Stimulated activated CD8-positive, alpha-beta memory T cell treated with anti-CD3 and anti-CD28 coated beads, Interleukin-15, amount 100 ng/mL, for 48 hours (primary cell): ENCODE measurements at regions not wholly inside any gene's neighbourhood (a gene's known extent, or its start where the extent isn't known, plus 50 kb on each side); places are given as distances from the start of the nearest gene placed in this dataset.
"Not testable (repeated sequence)": the region's sequence is repeated elsewhere in the genome, so short reads cannot be mapped to it uniquely, and the experiment has no call there.

ENCODE experiments used
- DNase-seq, 2 donors: peaks; one replicate each; pipeline ENCODE4 v3.0.0-alpha.2; 2020; ENCODE audit warnings: low read depth in 2 of 2

DNA sequence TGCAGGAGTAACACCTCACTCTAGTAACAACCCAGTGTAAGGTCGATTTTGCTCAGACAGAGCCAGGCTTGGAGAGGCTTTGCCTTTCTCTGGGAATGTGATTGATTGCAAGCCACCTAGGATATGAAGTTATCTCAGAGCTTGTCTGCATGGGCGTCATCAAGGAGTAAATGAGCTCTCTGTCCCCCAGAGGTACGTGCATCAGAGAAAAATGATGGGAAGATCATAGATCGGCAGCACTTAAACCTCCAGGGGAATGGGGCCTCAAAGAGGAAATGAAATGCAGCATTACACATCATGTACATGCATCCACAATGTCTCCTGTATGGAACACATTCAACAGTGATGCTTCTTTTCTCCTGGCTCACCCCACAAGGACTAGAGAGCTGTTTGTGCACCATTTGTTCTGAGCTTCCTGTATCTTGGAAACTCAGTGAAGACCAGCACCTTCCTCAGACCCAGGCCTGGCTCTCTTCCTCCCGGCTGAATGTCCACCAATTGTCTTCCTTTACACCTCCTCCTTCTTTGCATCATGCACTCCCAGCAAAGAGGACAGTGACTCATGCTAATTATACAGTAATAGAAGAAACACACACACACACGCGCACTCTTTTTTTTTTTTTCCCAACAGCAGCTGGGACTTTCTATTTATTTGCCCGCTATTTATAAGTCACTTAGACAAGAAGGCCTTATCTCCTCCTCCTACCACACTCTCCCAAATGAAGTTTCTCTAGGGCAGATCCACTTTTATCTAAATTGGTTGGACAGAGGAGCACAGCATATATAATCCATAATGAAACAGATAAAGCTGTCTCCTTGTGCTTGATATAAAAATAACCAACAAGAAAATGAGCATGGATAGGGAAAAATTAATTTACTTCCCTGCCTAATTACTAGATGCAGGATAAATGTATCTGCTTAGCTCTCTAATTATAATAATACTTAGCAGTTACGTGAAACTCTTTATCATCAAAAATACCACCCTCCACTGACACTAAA lies 990.7 kb downstream of the CCSER2 start:
- no peak for DNase-seq

DNA sequence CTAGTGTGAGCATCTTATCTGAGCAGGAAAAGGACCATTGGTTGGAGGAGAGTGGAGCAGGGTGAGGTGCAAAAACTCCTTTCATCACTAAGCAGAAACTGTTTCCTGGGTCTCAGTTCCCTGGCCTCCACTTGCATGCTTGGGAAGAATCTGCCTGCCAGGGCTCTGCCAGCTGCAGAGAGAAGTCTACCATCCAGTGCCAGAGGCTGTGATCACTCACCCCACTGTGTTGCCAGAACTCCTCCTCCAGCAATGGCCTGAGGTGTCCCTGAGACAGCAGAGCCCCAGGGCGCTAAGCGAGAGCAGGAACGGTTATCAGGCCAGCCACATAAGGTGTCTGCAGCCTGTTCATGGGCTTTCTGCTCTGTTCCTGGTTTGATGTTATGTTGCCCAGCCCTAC lies 991.4 kb downstream of the CCSER2 start:
- no peak for DNase-seq

DNA sequence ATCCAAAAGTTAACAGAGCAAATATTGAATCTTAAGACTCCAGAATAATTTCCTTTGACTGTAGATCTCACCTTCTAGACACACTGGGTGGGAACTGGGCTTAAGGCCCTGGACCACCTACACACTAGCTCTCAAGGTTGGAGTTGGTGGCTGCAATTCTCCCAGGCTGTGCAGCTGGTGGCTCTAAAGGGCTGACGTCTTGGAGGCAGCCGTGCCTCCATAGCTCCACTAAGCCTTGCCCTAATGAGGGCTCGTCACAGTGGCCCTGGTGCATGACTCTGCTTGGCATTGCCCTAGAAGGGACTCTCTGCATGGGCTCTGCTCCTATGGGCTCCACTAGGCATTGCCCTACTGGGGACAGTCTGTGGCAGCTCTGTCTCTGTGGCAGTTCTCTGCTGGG lies 1005.2 kb downstream of the CCSER2 start:
- no peak for DNase-seq

DNA sequence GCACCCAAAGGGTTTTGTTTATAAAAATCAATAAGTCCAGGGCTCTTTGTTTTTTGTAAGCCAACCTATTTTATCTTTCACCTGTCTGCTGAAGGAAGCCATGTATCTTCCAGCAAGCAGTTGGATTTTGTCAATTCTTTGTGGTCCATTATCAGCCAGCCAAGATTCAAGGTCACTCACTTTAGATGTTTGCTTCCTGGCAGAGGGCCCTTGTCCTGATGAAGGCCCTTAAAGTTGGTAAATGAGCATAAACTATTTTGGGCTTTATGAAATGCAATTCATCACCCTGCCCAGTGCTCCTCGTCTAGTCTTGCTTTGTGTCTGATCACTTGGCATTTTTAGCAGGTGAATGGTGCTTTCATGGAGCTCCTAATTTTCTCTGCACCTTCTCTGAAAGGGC lies 1004.2 kb downstream of the GRID1 start:
- DNase-seq, result no peak

DNA sequence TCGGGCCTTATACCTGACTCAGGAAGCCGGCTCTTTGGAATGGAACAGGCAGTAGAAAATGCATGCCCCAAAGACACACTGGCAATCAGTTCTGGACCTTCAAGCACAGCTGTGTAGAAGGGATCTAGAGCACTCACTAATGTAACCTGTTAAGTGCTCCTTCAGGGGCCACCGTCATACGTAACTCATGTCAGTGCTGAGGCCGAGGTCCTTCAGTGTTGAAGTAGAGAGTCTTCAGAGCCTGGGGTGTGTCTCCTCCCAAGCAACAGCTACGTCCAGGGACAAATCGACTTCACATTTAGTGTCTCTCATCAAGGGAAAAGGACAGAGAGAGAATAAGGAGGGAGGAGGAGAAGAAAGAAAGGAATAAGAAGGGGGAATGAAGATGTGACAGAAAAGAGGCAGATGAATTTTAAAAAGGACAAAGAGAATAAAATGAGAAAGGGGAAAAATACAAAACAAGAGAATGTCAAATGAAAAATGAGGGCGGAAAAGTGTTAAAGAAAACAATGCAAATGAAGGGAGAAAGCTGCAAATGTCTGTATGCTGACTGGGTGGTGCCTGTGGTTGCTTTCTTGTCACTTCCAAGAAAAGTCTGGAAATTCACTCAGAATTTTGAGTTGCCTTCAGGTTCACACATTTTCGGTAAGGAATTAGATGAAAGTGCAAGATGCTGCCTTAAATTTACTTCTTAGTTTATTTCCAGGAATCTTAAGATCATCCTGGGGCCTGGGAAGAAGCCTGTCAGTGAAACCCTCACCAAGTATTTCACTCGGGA lies 989.4 kb downstream of the GRID1 start:
- no peak for DNase-seq

DNA sequence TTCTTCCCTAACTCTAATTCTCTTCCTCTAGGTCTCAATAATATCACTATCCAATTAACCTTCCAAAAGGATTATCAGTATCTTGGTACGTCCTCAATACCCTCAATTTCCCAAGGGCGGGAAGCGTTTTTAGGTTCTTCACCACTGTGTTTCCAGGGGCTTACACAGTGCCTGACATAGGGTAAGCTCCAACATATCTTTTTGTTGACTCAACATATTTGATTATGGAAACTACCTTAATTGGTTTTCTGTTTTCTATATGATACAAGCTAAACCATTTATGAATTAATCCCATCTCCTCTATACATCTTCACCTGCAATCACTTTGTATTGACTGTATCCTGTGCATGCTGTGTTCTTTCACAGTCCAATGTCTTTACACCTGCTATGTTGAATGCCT lies 987.3 kb downstream of the GRID1 start:
- DNase-seq, result no peak

DNA sequence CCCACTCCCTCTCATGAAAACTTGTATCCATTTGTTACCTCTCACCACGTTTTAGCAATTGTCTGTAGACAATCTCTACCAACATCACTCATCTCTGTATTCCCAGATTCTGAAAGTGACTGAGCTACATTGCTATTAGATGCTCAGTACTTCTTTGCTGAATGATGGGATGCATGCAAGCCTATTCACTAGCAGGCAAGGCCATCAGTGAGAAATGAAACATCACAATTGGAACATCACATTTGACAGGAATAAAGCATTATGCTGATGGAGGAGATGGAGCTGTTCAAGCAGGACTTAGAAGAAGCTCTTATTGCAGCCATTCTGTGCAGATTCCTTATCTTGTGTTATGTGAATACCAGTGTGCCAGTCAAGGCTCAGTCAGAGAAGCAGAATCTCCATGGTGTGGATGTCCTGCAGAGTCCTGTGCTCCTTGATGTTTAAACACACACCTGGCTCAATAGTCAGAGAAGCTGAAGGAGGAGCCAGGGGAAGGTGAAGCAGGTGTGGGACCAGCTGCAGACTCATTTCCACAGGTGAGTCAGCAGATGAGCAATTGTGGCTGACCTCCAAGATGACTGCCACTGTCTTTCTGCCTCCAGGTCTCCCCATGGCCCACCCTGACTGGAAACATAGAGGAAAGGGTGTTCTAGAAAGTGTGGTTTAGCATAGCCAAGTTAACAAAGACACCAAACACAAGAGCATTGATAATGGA lies 965.5 kb downstream of the GRID1 start:
- no peak for DNase-seq

DNA sequence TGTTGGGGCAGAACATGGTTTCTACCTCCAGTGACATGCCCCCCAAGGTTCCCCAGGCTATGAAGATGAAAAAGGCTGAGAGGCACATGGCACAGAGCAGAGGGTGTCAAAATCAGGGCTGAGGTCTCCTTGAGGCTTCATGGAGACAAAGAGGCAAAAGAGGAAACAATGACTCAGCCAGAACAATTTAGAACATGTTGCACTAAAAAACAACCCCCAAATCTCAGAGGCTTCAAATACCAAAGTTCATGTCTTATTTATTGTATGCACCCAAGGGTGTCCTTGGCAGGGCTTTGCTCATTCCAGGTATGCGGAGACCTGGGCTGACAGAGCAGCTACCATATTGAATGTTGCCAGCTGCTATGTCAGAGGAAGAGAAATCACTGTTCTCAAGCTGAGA lies 964.1 kb downstream of the GRID1 start:
- no peak for DNase-seq

DNA sequence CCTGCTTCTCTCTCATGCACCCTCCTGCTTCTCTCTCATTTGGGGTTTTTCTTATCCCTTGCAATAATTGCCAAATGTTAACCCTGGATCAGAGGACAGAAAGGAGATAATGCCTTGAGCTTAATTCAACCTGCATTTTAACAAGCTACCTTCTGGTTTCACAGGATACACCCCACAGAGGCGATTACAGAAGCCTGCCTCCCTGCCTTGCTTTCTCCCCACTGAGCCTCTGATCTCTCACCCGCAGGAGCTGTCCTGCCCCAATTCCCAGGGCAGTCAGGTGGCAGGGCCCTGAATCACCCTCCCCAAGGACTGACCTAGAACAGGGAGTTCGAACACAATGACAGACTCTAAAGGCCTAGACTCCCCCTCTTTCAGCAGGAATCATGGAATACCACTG lies 959.5 kb downstream of the GRID1 start:
- DNase-seq, result no peak

DNA sequence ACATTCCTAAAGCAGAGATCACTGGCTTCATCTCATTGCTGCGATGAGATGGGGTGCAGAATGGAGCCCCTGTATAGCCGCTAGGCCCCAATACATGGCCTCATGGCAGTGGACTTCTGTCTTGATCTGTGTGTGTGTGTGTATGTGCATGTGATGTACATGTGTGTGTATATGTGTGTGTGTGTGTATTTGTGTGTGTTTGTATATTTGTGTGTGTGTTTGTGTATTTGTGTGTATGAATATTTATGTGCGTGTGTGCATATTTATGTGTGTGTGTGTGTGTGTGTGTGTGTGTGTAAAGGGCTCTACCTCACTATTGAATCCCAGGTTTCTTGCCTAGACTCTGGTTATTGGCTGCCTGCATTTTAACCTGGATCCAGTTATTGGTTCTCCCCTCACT lies 958.2 kb downstream of the GRID1 start:
- no peak for DNase-seq

DNA sequence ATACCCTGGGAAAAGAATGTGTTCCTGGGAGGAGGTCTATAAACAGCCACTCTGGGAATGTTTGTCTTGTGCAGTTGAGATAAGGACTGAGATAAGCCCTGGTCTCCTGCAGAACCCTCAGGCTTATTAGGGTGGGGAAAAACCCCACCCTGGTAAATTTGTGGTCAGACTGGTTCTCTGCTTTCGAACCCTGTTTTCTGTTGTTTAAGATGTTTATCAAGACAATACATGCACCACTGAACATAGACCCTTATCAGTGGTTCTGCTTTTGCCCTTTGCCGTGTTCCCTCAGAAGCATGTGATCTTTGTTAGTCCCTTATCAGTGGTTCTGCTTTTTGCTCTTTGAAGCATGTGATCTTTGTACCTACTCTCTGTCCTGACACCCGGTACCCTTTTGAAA lies 956.0 kb downstream of the GRID1 start:
- not testable (repeated sequence) for DNase-seq

DNA sequence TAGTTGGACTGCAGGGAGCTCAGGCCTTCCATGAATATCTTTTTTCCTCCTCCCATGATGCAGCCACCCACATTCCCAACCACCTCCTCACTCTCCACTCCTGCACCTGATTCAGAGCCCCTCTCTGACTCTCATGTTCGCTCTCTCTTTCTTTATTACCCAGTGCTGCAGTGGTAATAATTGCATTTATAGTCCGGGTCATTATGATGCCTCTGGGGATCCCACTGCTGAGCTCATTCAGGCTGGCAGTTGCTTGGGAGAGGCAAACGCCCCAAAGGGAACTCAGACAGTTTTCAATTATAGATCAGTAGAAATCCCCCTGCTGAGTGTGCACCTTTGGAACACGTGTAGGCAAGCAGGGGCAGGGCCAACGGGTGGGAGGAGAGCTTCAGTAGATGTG lies 953.0 kb downstream of the GRID1 start:
- no peak for DNase-seq

DNA sequence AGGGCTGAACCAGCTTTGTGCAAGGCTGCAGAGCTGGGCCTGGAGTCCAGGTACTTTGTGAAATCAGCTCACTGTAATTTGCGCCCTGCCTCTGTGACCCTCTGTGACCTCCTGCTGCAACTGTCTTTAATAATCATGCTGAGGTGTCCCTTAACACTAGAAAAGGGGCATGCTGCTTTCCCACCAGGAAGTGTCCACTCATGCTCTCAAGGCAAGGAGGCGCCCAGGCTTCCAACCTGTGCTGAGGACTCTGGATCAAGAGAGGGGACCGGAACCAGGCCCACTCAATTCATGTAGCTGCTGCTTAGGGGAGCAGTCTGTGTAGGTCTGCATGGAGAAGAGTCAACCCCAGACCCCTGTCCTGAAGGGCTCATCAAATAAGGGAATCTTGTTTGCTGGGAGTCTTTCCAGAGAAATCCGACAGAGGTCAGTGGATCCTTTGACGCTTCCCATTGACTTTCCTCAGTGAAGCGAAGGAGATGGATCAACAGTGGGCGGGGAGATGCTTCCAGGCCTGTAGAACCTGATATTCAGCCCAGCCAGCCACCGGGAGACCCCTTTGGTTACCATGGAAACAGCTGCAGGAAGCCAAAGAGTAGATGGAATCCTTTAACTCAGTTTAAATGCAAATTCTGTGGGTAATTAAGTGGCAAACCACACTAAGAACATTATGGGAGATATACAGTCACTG lies 945.9 kb downstream of the GRID1 start:
- DNase-seq, result no peak

DNA sequence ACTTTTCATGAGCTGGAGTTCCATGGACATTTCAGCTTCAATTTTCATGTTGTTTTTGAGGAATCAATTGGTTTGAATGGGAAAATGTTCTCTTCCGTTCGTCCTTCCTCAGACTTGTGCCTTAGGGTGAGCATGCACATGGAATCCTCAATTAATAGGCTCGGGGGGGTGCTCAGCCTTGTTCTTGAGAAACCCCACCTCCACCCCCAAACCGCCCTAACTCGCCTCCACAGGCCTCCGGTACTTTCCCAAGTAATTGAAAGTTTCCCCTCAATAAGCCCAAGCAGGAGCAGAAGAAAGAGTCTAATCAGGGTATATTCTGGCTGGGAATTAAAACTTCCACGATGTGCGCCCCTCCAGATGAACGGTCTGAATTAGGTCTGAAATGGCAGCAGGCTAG lies 945.2 kb downstream of the GRID1 start:
- no peak for DNase-seq

DNA sequence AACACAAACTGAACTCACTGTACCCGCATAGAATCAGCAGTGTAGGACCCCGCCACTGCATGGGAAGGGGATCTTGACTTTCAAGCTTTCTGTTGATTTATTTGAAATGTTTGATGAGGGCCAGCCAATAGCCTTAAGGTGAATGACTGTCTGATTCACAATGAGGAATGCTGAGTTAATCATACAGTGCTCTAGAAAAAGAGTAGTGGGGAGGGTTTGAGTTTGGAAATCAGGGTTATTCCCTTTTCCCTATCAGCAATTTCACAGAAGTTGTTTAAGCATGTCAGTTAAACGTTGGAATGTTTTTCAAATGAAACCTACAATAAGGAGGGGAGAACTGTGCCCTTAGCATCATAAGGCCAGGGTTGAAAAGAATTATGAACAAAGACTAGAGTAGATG lies 937.5 kb downstream of the GRID1 start:
- DNase-seq, result no peak

DNA sequence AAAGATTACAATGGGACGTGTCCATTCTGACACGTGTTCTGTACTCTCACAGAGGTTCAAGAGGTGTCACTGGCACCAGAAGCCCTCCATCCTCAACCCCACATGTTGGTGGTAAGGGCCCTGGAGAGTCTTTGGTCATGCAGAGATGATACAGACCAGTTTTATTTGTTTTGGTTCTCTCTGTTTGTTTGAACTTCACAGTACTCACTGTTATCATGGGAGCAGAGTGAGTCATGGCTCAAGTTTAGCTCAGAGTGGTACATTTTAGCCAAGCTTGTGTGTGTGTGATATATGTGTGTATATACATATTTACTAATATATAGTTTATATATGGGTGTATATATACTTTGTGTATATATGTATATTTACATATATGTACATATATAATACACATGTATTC lies 935.6 kb downstream of the GRID1 start:
- no peak for DNase-seq

DNA sequence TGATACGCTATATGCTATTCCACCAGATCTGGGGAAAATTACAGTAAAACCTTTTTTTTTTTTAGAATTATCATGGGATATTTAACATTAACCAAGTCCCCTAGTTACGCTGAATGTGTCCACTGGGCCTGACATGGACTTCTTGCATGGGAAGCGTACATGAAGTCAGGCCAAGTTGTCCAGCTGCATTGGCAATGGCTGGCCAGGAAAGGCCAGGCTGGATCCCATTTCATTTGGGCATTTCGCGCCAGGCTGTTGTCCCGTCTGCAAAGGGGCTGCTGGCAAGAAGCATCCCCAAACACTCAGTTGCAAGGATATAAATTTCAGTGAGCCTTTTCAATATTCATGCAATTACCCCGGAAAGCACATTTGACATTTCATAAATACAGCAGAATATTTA lies 933.3 kb downstream of the GRID1 start:
- no peak for DNase-seq

DNA sequence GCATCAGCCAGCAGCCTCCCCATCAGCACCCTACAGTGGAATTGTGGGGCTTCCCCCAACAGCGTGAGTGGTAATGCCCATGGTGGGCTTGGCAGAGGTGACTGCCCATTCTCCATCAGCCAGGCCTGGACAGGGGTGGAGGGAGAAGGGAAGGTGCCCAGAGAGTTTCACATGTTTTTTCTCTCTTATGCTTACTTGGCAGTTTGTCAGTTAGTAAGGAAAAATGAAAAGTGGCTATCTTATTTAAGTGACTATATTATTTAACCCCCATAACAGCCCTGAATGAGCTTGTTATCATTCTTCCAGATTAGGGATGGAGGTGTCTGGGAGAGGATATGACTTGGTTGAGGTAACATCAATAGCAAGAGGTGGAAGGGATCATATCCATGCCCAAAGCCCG lies 921.7 kb downstream of the GRID1 start:
- no peak for DNase-seq

DNA sequence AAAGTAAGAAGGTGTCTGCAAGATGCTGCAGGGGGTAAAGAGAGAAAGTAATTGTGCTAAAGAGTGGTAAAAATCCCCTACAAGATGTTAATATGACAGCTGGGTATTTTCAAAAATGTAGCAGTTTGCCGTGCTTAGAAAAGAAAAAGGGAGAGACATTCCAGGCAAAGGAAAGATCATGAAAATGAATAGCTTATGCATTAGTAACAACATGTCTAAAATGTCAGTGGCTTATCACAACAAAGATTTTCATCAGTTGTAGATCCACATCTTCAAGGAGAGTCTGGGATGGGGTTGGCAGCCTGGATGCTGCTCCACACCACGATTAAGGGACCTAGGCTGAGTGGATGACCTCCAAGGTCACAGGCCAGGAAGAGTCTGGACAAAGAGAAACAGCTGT lies 920.9 kb downstream of the GRID1 start:
- DNase-seq, result no peak

DNA sequence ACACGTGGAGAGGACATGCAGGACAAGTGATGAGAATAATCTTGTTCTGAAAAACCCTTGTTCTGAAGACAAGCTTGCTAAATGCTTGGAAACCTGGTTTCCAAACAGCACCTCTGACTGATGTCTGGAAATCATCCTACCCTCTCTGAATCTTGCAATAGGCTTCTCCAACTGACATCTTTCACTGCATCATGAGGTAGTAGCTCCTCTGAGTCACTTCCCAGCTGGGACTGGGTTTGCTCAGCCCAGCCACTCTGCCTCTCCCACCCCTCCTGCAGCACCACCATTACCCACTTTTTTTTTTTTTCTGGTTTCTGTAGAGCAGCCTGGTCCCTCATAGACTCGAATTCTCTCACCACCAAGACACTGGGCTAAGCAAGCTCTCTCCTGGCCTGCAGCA lies 919.8 kb downstream of the GRID1 start:
- DNase-seq, result no peak

DNA sequence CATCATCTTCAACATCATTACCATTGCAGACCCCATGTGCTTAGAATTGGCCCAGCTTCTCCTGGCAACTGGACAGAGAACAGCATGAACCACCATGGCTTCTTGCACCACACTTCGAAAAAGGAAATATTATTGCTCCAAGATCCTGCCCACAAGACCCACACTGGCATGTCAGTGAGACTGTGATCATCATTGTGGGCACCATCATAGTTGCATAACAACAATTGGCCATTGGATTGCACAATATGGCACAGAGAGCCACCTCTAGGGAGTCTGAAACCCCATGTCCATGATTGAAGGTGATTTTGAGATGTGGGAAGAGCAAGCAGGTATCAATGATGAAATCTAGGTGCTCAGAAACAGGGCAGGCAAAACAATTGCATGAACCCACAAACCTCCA lies 918.9 kb downstream of the GRID1 start:
- DNase-seq, result no peak

DNA sequence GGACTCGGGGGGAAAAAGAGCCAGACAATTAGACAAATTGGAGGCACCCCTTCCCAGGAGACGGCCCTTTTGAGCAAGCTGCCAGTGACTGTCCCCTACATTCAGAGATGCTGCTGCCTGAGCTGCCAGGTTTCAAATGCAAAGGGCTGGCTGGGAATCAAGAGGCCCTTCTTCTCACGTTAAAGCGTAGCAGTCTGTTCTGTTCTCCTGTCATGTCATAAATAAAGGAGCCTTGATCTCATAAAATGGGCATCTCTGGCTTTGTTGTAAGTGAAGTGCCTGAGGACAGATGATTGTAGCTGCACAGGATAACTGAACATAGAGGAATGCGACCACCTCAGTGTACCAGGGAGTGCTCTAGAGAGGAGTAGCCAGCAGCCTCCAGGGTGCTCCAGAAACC lies 917.9 kb downstream of the GRID1 start:
- DNase-seq, result no peak
